NCI-H446 treated with DMSO at 0.1 percent for 48 hours (cell line): ENCODE measurements at regions not wholly inside any gene's neighbourhood (a gene's known extent, or its start where the extent isn't known, plus 50 kb on each side); places are given as distances from the start of the nearest gene placed in this dataset.
"Not testable (repeated sequence)": the region's sequence is repeated elsewhere in the genome, so short reads cannot be mapped to it uniquely, and the experiment has no call there.

Source experiments
- DNase-seq: peaks from one replicate; lab custom pipeline; 2025; lab: John Stamatoyannopoulos, UW

DNA sequence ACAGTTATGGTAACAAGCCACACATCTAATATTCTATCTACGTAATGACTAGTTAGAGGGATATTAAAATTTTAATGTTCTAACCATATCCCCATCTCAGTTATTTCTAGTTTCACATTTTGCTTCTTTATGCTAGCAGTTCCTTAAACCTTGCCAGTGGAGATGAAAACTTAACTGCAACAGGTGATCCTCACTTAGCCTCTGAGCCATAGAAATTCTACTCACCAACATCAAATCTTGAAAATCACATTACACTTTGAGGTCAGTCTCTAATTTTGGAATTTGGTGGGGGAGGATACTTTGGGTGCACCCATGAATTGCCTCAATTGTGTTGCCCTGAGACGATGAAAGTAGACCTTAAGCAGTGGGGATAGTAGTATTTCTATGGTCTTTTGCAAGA is 256.4 kb downstream of the GATA3 start:
- DNase-seq, result no peak

DNA sequence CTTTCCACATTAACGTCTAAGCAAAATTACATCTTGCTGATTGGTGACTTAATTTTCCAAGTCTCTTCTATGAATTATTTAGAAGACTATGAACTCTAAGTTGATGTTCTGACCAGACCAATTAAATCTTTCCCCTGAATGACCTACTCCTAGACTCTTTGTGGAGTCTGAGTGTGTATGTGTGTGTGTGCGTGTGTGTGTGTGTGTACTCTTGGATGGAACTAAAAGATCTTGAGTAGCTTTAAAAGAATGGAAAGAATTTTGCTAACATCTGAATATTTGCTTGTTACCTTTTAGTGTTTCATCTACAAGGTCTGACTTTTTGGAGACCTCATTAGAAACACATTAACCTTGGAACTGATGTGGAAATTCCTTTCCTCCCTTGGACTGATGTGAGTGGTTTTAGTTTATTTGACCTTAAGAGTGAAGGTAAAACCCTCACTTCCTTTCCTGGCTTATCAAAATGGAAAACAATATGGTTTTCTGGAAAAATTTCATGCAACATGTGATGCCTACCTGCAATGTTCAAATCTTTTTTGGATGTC is 257.1 kb downstream of the GATA3 start:
- no peak for DNase-seq

- no peak for DNase-seq
These were observed 257.6 kb downstream of the GATA3 start for GRCh38 chr10:8312079-8312478.

- no peak for DNase-seq
These were observed 258.3 kb downstream of the GATA3 start for GRCh38 chr10:8312781-8313180.

- no peak for DNase-seq
These were observed 260.0 kb downstream of the GATA3 start for GRCh38 chr10:8314486-8314885.

GRCh38 chr10:8315619-8316021 is 261.1 kb downstream of the GATA3 start:
- no peak for DNase-seq

DNA sequence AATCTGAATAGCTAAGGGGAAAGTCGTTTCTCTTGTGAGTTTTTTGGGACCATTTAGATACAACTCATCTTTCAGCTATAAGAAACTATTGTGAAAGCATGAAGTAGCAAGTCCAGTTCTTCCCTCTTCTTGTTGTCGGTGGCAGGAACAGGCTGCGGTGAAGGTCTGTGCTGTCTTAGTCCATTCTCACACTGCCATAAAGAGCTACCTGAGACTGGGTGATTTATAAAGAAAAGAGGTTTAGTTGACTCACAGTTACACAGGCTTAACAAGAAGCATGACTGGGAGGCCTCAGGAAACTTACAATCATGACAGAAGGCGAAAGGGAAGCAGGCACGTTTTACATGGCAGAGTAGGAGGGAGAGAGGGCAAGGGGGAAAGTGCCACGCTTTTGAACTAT is 261.8 kb downstream of the GATA3 start:
- DNase-seq, result no peak

DNA sequence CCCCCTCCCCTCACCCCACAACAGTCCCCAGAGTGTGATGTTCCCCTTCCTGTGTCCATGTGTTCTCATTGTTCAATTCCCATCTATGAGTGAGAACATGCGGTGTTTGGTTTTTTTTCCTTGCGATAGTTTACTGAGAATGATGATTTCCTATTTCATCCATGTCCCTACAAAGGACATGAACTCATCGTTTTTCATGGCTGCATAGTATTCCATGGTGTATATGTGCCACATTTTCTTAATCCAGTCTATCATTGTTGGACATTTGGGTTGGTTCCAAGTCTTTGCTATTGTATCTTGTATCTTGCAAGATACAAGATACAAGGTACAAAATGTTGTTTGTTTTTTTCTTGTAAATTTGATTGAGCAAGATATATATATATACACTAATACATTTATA is 263.9 kb downstream of the GATA3 start:
- not testable (repeated sequence) for DNase-seq

- no peak for DNase-seq
These were observed 264.5 kb downstream of the GATA3 start for GRCh38 chr10:8318956-8319355.

DNA sequence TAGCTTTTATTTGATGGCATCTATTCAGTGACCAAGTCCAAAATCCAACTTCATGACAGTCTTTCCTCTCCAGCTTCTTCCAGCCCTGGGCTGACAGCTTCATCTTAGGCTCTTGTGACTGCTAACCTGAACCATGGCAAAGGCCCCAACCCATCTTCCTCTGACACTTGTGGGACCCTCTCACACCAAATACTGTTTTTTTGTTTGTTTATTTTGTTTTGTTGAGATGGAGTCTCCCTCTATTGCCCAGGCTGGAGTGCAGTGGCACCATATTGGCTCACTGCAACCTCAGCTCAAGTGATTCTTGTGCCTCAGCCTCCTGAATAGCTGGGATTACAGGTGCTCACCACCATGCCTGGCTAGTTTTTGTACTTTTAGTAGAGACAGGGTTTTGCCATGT is 265.2 kb downstream of the GATA3 start:
- no peak for DNase-seq

- DNase-seq, result no peak
These were observed 267.5 kb downstream of the GATA3 start for GRCh38 chr10:8321990-8322389.

GRCh38 chr10:8323428-8324054 is 269.1 kb downstream of the GATA3 start:
- no peak for DNase-seq

DNA sequence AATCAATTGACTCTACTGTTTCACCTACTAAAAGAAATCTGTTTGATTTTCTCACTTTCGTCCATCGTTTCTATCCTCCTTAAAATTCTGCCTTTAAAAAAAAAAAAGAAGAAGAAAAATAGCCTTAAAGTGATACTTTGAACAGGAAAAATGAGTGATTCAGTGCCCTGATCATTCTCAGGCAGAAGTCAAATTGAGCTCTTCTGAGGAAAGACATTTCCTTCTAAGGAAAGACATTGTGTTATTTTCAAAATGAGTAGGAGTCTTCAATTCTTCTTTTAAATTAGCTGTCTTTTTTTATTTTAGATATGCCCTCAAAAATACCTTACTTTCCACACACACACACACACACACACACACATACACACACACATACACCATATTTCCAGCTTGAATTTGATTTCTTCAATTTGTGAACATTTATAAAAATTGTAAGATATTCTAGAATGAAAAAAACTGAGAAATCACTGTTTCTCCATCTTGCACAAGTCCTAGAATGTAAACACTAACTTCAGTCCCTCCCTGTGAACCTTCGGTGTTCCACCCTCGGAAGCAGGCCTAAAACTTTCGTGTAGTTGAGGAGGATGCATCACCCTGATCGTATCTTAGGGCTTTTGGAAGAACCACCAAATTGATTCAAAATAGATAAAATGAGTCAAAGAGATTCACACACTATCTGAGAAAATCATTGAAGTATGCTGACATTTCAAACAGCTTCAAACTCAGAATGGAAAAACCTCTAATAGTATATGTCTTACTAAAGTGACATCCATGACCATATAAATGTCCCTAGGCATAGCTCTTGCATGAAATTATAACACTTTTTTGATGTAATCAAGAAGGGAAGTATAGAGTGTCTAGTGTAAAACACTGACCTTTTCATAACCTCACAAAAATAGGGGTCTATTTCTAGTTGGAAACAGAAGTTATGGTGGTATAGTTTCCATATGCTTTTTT is 270.8 kb downstream of the GATA3 start:
- DNase-seq, result no peak

DNA sequence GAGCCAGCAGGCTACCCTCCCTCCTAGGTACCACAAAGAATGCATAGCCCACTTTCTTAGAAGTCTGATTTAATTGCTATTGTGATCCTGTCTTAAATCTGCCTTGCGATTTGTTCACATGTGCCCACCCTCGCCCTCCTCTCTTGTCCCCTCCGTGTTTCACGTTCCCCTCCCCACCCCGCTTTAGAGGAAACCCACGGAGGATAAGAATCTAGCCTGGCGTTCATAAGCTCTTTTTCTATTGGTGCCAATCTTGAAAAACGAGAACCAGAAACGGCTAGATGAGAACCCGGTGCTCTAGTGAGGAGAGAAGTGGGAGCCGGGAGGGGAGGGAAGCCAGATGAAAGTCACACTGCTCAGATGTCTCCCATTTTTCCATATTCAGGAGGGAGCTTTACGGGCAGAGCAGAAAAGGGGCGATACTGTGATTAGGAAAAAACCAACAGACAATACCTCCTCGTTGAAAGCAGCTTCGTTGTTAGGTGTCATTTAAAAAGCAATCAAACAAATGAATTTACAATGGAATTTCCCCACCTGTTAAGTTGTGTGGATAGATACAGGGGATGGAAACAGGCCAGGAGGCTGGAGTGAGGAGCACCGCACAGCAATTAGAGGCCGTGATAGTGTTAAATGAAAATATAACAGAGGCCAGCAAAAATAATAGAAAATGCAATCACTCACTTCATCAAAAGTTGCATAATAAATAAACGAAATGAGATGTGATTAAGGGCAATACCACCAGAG is 272.1 kb downstream of the GATA3 start:
- DNase-seq, result no peak

DNA sequence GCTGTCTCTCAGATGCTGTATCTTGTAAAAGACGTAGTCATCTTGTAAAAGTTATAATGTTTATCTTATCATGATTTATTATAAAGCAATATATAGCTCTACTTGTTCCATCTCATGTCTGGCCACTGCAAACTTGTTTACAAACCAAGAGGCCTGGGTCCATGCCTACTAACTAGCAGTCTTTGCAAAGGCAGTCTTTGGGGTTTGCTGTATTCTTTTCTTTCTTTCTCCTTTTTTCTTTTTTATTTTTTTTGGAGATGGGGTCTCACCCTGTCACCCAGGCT is 272.6 kb downstream of the GATA3 start:
- no peak for DNase-seq

DNA sequence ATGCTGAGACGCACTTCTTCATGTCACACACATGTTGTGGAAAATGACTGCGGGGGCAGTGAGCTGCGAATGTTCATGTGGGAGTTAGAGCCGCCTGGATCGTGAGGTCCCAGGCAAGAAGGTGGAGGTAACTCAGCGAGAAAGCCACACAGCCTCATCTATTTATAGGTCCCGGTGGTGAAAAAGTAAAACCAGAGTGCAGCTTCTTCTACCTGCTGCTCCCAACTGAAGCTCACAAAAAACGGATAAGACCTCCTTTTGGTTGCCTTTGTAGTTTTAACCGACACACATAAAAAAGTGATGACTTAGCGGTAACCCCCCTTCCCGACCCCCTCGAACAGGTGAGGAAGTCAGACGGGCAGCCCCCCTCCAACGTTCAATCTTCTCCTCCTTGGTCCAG is 276.9 kb downstream of the GATA3 start:
- DNase-seq, result no peak

DNA sequence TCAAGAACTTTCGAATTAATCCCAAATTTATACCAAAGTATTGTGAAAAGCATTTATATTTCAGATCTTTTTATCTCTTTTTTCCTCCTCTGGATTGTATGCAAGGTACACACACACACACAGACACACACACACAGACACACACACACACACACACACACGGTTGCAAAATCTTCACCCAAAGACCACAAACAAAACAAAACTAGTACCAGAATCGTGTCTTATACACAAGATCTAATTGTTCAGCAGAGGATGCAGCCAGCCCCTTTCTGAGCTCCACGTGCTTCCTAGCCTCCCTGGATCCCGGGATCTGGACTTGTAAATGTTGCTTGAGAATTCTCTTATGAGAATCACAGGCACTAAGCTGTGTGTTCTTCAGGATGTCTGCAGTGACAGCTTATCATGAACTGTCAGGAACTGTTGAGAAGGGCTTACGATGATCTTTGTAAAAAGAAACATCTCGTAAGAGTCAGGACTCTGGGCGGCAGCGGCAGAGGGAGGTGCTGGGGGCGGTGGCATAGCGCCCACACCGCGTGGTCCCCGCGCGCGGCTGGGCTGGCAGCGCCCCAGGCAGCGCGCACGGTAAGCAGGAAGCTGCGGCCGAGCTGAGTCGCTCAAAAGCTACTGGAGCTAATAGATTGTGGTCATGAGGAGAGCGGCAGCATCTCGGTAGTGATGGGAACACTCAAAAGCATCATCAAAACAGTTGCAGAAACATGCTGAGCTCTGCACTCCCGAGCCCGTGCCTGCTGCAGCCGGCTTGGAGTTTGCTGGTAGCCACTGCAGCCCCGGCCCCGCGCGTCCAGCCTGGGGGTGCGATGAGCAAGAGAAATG is 277.6 kb downstream of the GATA3 start:
- DNase-seq, result no peak

GRCh38 chr10:8332730-8333111 is 278.2 kb downstream of the GATA3 start:
- DNase-seq, result no peak

- no peak for DNase-seq
These were observed 280.1 kb downstream of the GATA3 start for GRCh38 chr10:8334631-8335030.

- DNase-seq, result no peak
These were observed 282.3 kb downstream of the GATA3 start for GRCh38 chr10:8336629-8337331.

DNA sequence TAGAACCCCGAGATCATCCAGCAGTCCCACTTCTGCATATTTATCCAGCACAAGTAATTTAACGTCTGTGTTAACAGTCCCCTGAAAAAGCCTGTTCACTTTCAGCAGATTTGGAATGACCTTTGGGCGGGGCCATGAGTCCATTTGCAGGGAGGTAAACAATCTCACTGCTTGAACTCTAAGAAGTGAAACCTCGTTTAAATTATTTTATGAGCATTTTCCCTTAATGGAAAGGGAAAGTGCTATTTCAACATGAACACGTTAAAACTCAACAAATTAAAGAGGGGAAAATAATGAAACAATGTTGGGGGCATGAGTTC is 282.8 kb downstream of the GATA3 start:
- DNase-seq, result no peak
